Activated CD8-positive, alpha-beta memory T cell treated with anti-CD3 and anti-CD28 coated beads for 4 hours (primary cell): ENCODE measurements at regions not wholly inside any gene's neighbourhood (a gene's known extent, or its start where the extent isn't known, plus 50 kb on each side); places are given as distances from the start of the nearest gene placed in this dataset.

Experiments used
- DNase-seq, 2 donors: peaks; one replicate each; pipeline ENCODE4 v3.0.0-alpha.2; 2020; ENCODE audit warnings: low read depth in 2 of 2

DNA sequence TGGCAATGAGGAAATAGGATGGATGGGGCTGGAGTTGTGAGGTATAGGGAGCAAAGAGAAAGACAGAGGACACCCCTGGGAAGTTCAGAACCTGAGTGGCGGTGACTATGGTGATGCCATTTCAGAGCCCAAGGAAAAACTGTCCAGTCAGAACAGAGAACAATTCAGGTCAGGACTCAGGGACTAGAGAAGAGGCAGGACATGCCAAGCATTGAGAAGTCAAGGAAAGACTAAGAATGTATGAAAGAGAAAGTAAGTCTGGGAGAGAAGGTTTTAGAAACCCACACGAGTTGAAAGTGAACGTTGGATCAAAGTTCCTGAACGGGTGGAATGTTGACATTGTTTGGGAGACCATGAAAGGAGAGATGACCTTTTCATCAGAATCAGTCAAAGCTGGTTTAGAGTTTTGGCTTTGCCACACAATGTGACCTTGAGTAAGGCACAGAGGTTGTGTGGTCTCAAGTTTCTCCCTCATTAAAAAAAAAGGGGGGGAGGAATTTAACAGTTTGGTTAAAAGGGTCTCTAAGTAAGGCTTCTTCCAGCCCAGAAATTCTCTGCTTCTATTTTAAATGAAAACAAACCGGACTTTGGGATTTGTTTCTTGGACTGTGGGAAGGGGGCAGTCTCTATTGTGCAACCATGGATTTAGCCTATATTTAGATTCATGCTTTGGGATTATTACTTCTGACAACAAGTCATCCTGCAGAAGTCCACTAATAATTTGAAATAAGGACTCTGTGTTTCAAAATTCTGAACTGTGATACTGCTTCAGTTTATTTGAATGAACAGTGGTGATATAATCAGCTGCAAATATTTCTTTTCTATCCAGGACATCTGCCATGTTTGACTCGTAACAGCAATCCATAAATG lies 315.9 kb upstream of the TBL1XR1 start:
- DNase-seq, result no peak

GRCh38 chr3:177513815-177514610 lies 316.7 kb upstream of the TBL1XR1 start:
- DNase-seq, result no peak

DNA sequence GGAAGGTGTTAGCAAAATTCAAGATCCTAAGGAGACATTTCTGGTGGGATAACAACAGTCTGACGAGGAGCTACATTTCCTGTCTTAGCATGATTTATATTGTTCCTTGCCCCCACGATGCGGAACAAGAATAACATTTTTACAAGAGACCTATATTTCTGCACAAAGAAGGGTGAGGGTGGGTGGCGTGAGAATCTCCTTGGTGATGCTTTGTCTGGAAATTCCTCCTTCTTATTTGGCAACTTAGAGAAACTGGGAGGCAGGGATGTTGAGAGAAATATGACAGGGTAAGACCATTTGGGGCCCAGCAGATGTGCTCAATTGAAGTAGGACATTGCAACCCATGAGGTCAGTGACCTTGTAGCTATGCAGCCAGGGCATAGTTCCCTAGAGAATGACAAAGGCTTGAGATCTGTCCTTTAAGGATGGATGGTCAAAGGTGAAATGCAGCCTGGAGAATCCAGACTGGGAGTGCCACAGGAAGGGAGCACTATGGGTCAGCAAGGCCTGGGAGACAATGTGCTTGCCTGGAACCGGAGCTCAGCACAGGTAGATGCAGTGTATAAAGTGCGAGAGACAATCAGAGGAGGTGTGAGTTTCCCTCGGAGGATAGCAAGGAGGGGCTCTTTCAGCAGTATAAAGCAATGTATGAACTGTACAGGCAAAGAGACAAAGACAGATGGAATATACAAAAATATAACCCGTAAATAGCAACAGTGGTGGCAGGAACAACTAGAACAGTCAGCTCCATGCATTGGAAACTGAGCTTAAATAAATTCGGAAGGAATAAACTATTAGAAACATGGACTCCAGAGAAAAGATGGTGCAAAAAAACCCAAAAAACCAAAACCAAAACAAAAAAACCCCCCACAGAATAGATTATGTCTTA lies 317.6 kb upstream of the TBL1XR1 start:
- DNase-seq, result no peak

DNA sequence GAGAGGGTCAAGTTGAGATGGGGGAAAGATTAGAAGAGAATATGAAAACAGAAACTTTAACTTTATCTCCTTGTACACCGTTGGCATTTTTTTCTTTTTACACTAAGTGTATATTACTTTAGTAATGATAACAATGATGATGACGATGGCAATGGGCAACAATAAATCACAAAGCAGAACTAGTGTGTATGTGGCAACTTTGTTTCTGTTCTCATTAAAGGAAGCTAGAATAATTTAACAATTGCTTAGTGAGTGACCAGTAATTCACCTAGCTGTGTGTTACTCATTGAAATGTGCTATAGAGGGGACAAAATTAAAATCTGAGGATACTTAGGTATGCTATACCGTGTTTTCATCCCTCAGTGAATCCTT lies 318.5 kb upstream of the TBL1XR1 start:
- no peak for DNase-seq

DNA sequence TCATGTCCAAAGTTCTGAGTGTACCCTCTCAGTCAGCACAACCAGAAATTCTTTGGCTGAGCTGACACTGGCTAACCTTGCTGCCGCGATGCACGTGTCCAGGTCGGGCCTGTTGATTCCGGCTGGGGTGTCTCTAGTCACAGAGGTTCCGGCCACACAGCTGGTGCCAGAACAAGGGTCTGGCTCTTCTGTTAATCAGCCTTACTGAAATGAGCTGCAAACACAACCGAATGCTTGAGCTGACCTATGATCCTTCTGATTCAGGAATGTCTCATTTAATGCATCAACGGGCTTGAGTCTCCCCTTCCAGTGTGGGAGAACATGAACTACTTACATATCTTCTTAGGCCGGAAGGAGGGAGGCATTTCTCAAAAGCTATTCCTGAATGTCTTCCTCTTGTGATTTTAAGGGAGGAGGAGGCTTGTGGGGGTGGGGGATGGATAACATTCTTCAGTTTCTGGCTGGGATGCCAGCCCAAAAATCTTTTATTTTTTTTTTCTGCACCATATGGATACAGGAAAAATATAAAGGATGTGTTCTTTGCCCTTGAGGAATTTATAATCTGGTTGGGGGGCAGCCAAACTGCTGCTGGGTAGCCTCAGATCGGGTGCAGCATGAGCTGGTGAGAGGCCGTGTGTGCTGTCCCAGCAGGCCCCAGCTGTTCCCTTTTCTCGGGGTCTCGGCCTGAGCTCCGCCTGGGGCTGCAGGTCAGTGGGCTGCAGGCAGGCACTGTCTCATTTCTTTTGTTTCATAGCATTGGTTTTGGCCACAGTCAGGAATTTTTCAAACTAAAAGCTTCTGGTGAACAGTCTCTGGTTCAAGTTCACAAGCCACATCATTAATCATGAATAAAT lies 319.1 kb upstream of the TBL1XR1 start:
- no peak for DNase-seq

DNA sequence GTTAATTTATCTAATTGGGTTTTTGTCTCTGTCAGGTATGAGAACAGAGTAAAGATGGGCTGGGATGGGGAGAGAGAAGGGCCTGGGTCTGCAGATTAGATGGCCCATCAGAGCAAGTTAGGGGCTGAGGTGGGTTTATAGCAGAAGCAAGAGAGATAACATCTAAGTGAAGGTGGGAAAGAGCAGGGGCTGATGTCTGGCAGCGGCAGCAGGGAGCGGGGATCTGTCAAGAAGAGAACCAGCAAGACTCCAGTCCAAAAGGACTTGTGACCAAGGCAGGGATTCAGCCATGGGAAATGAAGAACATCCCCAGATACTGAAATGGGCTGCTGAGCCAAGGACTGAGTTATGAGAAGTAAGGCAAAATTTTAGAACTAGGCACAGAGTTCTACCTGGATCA lies 320.6 kb upstream of the TBL1XR1 start:
- no peak for DNase-seq

- no peak for DNase-seq
Observed at GRCh38 chr3:177519588-177519987, 322.3 kb upstream of the TBL1XR1 start.

DNA sequence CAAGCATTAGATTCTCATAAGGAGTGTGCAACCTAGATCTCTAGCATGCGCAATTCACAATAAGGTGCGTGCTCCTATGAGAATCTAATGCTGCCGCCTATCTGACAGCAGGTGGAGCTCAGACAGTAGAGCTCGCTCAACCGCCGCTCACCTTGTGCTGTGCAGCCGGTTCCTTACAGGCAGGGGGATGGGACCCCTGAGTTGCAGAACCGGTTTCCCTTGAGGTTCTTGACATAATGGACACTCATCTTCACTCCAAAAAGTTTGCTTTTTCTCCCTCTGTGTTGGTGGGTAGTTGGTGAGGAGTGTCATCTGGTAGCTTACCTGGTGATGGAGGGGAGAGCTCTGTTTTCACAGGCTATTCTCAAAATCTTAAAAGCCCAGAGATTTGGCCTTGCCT lies 324.0 kb upstream of the TBL1XR1 start:
- no peak for DNase-seq

- no peak for DNase-seq
Observed at GRCh38 chr3:177522051-177522450, 324.8 kb upstream of the TBL1XR1 start.

DNA sequence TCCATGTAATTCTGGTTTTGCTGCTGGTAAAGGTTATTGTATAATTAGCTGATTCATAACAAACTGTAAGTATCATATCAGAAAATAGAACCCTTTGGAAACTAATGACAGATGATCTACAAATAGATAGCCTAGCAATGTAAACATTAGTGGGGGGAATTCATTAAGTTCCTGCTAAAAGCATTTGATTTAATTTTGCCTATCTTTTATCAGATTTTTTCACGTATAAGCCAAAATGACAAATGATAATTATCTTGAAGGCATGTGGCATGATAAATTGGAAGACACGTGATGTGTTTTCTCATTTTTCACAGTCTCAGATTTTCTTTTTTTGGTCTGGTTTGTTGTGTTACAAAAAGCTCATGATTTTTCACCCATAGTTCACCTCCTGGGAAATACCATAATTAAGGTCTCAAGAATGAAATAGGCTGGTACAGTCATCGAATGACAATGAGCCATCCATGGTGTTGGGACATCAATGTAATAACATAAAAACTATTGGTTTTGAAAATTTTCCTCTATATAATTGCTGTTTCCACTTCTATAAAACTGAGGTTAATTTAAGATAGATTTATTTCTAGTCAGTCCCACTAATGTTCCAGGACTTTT lies 325.9 kb upstream of the TBL1XR1 start:
- DNase-seq, result no peak

DNA sequence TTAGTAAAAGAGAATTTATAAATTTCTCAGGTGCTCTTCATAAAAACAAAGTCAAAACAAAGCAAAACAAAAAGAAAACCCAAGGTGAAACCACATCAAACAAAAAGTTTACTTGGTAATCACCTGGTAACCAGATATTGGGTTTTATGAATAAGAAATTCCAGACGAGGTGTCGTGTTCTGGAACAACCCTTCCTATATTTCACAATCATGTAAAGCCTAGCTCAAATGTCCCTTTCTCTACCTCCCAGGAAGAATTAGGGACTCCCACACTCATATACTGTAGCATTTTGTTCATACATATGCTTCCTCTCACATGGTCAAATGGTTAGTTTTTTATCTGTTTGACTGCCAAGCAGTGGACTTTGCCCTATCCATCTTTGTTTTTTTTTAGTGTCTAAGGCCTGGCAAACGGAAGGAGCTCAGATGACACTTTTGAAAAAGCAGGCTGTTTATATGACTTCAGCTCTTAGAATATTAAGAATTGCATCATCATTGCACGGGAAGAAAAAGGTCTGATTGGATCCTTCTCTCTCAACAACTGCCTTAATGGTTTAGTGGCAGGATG lies 326.7 kb upstream of the TBL1XR1 start:
- no peak for DNase-seq

- DNase-seq, result no peak
Observed at GRCh38 chr3:177524742-177525141, 327.5 kb upstream of the TBL1XR1 start.

- no peak for DNase-seq
Observed at GRCh38 chr3:177525414-177525813, 328.1 kb upstream of the TBL1XR1 start.

GRCh38 chr3:177525987-177526712 lies 328.9 kb upstream of the TBL1XR1 start:
- DNase-seq, result no peak

- DNase-seq, result no peak
Observed at GRCh38 chr3:177527182-177527581, 329.9 kb upstream of the TBL1XR1 start.

- no peak for DNase-seq
Observed at GRCh38 chr3:177528306-177529070, 331.2 kb upstream of the TBL1XR1 start.

GRCh38 chr3:177529071-177529550 lies 331.8 kb upstream of the TBL1XR1 start:
- DNase-seq, result no peak

DNA sequence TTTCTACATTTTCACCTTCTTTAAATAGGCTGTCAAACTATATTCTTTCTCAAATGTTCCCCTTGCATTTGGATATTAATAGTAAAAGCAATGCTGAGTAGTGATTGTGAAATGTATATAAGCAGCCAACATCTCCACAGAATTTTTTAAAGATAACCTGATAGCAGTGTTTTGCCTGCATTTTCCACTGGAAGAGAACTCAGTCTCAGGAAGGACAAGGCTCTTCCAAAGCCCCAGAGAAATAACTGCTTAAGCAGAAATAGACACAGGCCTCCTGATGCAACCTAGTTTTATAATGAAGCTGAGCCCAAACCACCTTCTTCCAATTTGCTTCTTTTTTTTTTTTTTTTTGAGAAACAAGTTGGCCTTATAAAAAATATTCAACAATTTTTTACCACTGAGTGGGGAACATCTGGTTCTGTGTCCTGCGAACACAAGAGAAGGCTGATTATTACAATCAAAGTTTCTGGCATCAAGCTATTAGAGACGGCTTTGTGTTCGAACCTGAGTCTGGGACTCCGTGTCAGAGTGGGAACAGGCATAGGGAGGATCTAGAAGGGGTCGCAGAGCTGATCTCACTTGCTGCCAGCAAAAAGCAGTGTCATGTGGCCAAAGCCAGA lies 332.5 kb upstream of the TBL1XR1 start:
- no peak for DNase-seq
